Activated CD4-positive, alpha-beta T cell treated with anti-CD3 and anti-CD28 coated beads, Interleukin-2, amount 50 U/mL, for 48 hours (primary cell): ENCODE measurements at regions not wholly inside any gene's neighbourhood (a gene's known extent, or its start where the extent isn't known, plus 50 kb on each side); places are given as distances from the start of the nearest gene placed in this dataset.

Source experiments
- DNase-seq, 2 experiments: peaks; one replicate each; pipeline ENCODE4 v3.0.0-alpha.2; 2020

- DNase-seq = peak; percentile 58 to 66
These were observed 55.8 kb upstream of the SHC3 start for GRCh38 chr9:89234205-89235067.

GRCh38 chr9:89236955-89237573, 58.4 kb upstream of the SHC3 start:
- DNase-seq = no peak

- no peak for DNase-seq
These were observed 59.8 kb upstream of the SHC3 start for GRCh38 chr9:89238424-89238823.

GRCh38 chr9:89243296-89244061, 64.9 kb upstream of the SHC3 start:
- no peak for DNase-seq

GRCh38 chr9:89246840-89247239, 64.2 kb upstream of the CKS2 start:
- no peak for DNase-seq

- DNase-seq = no peak
These were observed 63.3 kb upstream of the CKS2 start for GRCh38 chr9:89247431-89248353.

GRCh38 chr9:89249001-89249400, 62.0 kb upstream of the CKS2 start:
- DNase-seq = no peak

GRCh38 chr9:89252651-89253267, 58.2 kb upstream of the CKS2 start:
- no peak for DNase-seq

GRCh38 chr9:89254058-89254772, 56.8 kb upstream of the CKS2 start:
- DNase-seq = no peak

- DNase-seq = no peak
These were observed 56.2 kb upstream of the CKS2 start for GRCh38 chr9:89254773-89255125.

GRCh38 chr9:89256225-89256624, 54.8 kb upstream of the CKS2 start:
- no peak for DNase-seq

- DNase-seq = no peak
These were observed 54.4 kb upstream of the CKS2 start for GRCh38 chr9:89256642-89257041.

- DNase-seq = no peak
These were observed 50.5 kb upstream of the CKS2 start for GRCh38 chr9:89260525-89260924.
